NCI-H2227 (cell line): ENCODE measurements at regions not wholly inside any gene's neighbourhood (a gene's known extent, or its start where the extent isn't known, plus 50 kb on each side); places are given as distances from the start of the nearest gene placed in this dataset.
"Not testable (repeated sequence)": the region's sequence is repeated elsewhere in the genome, so short reads cannot be mapped to it uniquely, and the experiment has no call there.

ENCODE experiments used
- DNase-seq: peaks from one replicate; lab custom pipeline; 2025; ENCODE audit not compliant: unreplicated experiment; lab: John Stamatoyannopoulos, UW

- DNase-seq = no peak
These were observed 323.8 kb downstream of the QKI start for GRCh38 chr6:163738304-163738703.

DNA sequence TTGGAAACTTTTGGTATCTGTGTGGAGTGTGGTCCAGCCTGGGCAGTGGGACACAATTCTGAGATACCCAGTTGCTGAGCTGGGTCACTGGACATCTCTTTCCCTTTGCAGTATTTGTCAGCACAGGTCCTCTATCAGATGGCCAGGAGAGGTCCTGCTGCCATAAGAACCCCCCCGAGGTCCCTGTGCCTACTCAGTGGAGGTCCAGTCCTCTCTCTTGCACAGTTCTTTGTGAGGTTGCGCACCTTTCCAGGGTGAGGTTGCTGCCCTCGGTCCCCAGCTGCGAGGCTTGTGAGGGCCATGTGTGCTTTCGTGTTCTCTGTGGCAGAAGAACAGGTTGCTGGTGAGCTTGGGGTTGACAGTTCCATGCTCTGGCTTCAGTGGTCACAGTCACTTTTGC lies 320.6 kb downstream of the QKI start:
- DNase-seq = no peak

GRCh38 chr6:163733061-163733460 lies 318.5 kb downstream of the QKI start:
- no peak for DNase-seq

DNA sequence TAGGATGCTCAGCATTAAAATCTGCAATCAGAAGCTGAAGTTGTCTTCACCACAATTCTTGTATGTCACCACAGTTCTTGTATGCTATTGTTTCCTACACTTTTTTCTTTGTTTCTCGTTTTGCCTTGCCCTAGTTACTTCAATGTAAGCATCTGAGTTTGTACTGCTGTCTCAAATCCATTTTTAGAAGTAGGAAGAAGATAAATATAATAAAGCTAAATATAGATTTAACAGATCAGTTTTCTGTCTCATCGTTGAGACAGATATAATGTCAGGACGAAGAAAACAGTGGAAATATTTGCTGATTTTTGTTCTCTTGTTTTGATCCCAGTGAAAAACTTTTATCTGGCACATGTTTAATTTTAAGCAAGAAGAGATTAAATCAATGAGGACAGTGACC lies 318.0 kb downstream of the QKI start:
- no peak for DNase-seq

- not testable (repeated sequence) for DNase-seq
These were observed 317.5 kb downstream of the QKI start for GRCh38 chr6:163732014-163732351.

GRCh38 chr6:163731215-163732013 lies 316.9 kb downstream of the QKI start:
- no peak for DNase-seq

DNA sequence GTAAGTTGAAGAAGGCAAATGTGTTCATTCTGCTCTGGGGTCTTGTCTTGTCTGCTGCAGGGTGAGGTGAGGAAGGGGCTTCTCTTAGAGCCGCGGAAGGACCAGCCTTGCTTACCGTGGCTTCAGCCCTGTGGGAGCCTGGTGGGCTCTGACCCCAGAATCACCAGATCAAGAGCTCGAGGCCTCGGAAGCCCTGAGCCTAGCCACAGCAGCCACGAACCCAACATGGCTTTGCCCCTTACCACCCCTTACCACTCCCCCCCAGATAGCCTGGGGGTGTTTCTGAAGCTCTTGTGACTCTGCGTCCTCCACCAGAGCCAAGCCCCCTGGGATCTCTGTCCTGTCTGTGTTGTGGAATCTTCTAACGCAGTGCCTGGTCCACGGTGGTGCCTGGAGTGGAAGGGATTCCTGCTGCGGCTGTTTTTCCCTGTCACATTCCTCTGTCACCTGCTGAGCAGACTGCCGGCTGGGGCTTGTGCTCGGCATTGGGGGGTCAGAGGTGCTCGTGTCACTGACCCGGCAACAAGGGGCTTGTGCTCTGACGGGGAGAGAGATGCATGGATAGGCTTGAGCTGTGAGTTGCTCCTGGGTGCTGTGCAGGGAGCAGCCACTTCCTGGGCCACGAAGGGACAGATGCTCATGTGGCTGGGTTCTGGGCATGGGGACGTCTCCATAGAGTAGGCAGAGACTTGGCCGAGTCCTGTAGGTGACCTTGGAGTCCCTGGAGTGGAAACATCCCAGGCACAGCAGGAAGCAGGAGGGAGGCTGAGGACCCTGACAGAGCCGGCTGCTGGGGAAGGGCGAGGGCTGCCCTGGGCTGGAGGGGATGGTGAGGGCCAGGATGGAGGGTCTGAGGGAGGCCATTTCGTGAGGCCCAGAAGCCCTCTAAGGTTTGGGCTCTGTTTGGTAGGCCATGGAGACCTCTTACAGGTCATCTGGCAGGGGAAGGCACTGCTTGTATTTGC lies 316.0 kb downstream of the QKI start:
- no peak for DNase-seq

GRCh38 chr6:163729127-163729872 lies 314.8 kb downstream of the QKI start:
- DNase-seq = no peak

- DNase-seq = no peak
These were observed 314.1 kb downstream of the QKI start for GRCh38 chr6:163728442-163729126.

- DNase-seq = no peak
These were observed 311.6 kb downstream of the QKI start for GRCh38 chr6:163726037-163726695.

DNA sequence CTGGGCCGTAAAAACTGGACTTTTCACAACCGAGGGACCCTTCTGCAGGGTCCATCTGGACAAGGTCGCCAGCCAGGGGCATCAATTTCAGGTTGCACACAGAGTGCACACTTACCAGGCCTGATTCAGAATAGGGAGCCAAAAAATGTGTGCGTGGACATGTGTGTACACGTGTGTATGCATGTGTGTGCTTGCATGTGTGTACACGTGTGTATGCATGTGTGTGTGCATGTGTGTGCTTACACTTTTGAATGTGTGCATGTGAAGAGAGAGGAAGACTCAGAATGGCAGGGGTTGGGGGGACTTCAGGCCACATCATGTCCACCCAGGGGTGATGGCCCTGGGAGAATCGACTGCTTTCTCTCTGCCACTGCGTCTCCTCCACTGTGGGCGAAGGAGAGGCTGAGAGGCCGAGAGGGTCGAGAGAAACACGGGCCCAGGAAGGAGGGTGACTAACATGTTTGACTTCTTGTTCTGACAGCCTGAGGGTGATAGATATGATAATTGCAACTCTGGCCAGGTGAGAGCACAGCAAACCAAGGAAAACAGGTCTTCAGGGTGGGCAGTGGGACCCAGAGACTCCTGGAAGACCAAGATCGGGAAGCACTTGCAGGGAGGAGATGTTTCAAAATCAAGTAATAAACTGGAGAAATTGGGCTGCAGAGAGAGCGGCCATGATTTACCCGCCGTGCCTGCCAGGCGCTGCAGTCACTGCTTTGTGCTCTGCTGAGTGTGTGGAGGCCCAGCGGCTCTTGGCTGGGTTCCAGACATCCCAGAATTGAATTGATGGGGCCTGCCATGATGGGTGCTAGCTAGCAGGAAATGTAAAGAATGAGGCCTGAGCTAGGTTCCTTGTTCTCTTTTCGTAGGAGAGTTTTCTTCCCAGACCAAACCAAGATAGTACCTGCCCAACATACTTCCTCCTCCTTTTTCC lies 310.8 kb downstream of the QKI start:
- no peak for DNase-seq

GRCh38 chr6:163724196-163724595 lies 309.7 kb downstream of the QKI start:
- no peak for DNase-seq

GRCh38 chr6:163723759-163724158 lies 309.2 kb downstream of the QKI start:
- no peak for DNase-seq

DNA sequence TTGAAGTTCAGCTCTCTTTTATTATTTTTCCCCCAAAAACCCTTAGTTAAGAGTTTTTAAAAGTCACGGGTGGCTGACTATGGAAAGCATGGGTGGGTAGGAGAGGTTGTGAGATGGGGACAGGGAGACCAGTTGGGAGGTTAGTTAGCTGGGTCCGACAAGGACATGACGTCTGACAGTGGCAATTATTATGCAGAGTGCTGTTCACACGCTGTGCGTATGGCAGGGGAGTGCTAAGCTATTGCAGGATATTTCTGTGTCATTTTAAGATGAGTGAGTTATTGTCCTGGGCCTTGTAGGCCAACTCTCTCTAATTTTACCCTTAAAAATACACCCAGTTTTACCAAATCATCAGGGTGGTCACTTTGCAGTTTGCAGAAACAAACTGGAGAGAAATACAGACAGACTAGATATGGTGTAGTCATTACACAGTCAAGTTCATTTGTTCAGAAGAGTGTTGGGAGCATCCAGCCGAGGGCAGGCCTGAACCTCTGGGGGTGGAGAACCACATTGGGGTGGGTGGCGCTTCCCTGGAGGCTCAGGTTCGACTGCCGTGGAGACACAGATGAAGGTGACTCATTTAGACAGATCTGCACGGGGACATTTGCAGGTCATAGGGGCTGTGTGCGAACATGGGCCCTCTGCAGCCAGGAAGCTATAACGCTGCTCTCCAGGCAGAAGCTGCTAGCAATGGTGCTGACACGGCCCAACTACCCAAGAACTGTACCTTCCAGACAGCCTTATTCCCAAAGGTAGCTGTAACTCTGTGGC lies 307.6 kb downstream of the QKI start:
- no peak for DNase-seq

GRCh38 chr6:163721435-163721834 lies 306.9 kb downstream of the QKI start:
- no peak for DNase-seq

GRCh38 chr6:163720460-163721235 lies 306.1 kb downstream of the QKI start:
- DNase-seq = no peak

- no peak for DNase-seq
These were observed 305.5 kb downstream of the QKI start for GRCh38 chr6:163720005-163720404.
